ENCODE measurements at regions not wholly inside any gene's neighbourhood (a gene's known extent, or its start where the extent isn't known, plus 50 kb on each side); places are given as distances from the start of the nearest gene placed in this dataset.

- TF ChIP-seq TCF7L2 (IDR thresholded peaks at IDR 0.05; ENCODE audit: low read depth, low read length) (no peak), CTCF (IDR thresholded peaks at IDR 0.05) (no peak), POLR2AphosphoS5 (IDR thresholded peaks at IDR 0.05; ENCODE audit: low read depth, low read length) (no peak), SIN3A (IDR thresholded peaks at IDR 0.05; ENCODE audit: borderline replicate concordance, insufficient read depth, low read depth, low read length) (no peak), REST (IDR thresholded peaks at IDR 0.05; ENCODE audit: insufficient read depth in 1 of 2, low read depth in 2 of 2, low read length in 1 of 2) (no peak)
These were observed 335.3 kb upstream of the BRINP3 start for GRCh38 chr1:190812996-190813395.
